Esophagus muscularis mucosa (tissue), 4 donors: ENCODE measurements at regions not wholly inside any gene's neighbourhood (a gene's known extent, or its start where the extent isn't known, plus 50 kb on each side); places are given as distances from the start of the nearest gene placed in this dataset.

Experiments used
- CTCF ChIP-seq, 3 experiments: fragments of 200-600 bp in 2 of 3; fragments of 450-650 bp in 1 of 3; sonication (generic) in 2 of 3; IDR thresholded peaks; one replicate each; pipeline ENCODE4 v1.5.1; 2017 to 2019; ENCODE audit warnings: antibody characterized with exemption in 3 of 3, mild to moderate bottlenecking in 2 of 3, moderate library complexity in 1 of 3
- EP300 ChIP-seq: sonication (generic); formaldehyde crosslinking; IDR thresholded peaks from one replicate; pipeline ENCODE4 v1.6.1; 2017; ENCODE audit warnings: antibody characterized with exemption
- POLR2A ChIP-seq: fragments of 450-650 bp; IDR thresholded peaks from one replicate; pipeline ENCODE4 v1.6.1; 2017; ENCODE audit warnings: antibody characterized with exemption, moderate library complexity, mild to moderate bottlenecking, low read depth
- POLR2AphosphoS5 ChIP-seq, 2 donors: sonication (generic); formaldehyde crosslinking; IDR thresholded peaks; one replicate each; pipeline ENCODE4 v1.6.1; 2017; ENCODE audit warnings: antibody characterized with exemption in 2 of 2

- TF ChIP-seq EP300 (no peak), CTCF (IDR thresholded peaks at IDR 0.05) (no peak), POLR2A (no peak), POLR2AphosphoS5 (IDR thresholded peaks at IDR 0.05) (no peak)
These were observed 61.8 kb upstream of the TOM1L1 start for GRCh38 chr17:54838651-54839421.
